Sigmoid colon (tissue), 4 donors: ENCODE measurements at regions not wholly inside any gene's neighbourhood (a gene's known extent, or its start where the extent isn't known, plus 50 kb on each side); places are given as distances from the start of the nearest gene placed in this dataset.

Experiments used
- EP300 ChIP-seq, 4 donors: sonication (generic); formaldehyde crosslinking; IDR thresholded peaks; one replicate each; pipeline ENCODE4 v1.6.1; 2017; ENCODE audit warnings: antibody characterized with exemption in 4 of 4
- POLR2A ChIP-seq, 2 donors: fragments of 450-650 bp; IDR thresholded peaks; one replicate each; pipeline ENCODE4 v1.6.1; 2016; ENCODE audit warnings: antibody characterized with exemption in 2 of 2, mild to moderate bottlenecking in 2 of 2, moderate library complexity in 2 of 2
- TF ChIP-seq, protein P1 (sequence below), 4 experiments: fragments of 450-650 bp in 3 of 4; fragments of 200-600 bp in 1 of 4; IDR thresholded peaks; one replicate each; pipeline ENCODE4 v1.5.1; 2016 to 2019; ENCODE audit warnings: antibody characterized with exemption in 4 of 4, mild to moderate bottlenecking in 3 of 4, moderate library complexity in 2 of 4

DNA sequence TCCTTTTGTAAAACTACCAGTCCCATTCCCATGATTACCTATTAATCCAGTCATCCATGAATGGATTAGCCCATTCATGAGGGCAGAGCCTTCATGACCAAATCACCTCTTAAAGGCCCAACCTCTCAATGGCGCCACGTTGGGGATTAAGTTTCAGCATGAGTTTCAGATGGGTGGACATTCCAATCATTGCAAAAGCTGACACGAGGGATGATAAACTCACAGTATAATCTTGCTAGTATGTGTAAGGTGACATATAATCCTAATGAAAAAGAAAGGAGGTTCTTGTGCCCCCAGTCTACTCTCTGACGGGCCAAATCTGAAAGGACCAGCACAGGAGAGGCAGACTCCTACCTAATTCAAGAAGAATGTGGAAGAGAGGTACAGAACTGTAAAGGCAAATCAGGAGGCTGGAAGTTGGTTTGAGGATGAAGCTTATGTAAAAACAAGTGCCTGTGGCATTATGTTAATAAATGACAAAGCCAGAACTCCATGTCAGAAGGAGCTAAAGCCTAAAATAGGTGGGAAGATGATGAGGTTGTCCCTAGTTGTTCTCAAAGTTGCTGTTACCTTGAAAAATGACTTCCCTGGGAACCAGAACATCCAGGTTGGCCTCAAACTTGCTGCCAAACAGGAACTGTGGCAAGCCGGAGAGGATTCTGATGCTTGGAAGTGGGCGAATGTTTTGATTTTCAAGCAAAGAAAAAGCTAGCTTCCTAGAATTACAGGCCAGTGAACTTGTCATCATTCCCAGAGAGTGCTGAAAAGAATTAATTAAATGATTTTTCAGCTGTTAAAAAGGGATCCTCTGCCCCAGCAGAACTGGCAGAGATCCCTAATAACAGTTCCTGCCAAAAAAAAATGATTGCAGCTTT is 106.5 kb upstream of the TIAM2 start:
- TF ChIP-seq, protein P1, sequence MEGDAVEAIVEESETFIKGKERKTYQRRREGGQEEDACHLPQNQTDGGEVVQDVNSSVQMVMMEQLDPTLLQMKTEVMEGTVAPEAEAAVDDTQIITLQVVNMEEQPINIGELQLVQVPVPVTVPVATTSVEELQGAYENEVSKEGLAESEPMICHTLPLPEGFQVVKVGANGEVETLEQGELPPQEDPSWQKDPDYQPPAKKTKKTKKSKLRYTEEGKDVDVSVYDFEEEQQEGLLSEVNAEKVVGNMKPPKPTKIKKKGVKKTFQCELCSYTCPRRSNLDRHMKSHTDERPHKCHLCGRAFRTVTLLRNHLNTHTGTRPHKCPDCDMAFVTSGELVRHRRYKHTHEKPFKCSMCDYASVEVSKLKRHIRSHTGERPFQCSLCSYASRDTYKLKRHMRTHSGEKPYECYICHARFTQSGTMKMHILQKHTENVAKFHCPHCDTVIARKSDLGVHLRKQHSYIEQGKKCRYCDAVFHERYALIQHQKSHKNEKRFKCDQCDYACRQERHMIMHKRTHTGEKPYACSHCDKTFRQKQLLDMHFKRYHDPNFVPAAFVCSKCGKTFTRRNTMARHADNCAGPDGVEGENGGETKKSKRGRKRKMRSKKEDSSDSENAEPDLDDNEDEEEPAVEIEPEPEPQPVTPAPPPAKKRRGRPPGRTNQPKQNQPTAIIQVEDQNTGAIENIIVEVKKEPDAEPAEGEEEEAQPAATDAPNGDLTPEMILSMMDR (IDR thresholded peaks at IDR 0.05): no peak
- TF ChIP-seq EP300 (IDR thresholded peaks at IDR 0.05) (no peak), POLR2A (IDR thresholded peaks at IDR 0.05) (no peak)
